ENCODE measurements at regions not wholly inside any gene's neighbourhood (a gene's known extent, or its start where the extent isn't known, plus 50 kb on each side); places are given as distances from the start of the nearest gene placed in this dataset.
"Not testable (repeated sequence)": the region's sequence is repeated elsewhere in the genome, so short reads cannot be mapped to it uniquely, and the experiment has no call there.

DNA sequence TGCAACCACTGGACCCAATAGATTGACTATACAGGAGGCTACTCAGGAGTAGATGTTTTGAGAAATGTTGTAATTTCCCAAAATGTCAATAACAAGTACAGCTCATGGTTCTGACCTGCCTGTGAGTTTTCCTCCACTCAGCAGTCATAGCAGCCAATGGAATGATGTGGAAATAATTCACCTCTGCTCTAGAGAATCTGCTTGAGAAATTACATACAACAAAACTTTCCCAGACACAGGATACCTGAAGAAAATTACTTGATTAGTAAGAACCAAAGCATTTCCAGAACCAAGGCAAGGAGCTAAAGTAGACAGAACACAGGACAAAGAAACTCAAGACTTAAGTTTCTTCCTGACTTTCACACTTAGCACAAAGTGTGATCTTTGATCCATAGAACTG lies 218.9 kb upstream of the SETMAR start:
- no peaks in the 10 kb centered on the region for H3K27me3 ChIP-seq
- no peak for DNase-seq
- no peaks in the 10 kb centered on the region for H3K9me3 ChIP-seq
- no peak overlapping the region for H3K4me3 ChIP-seq
- H3K4me1 ChIP-seq = no peaks in the 10 kb centered on the region
- H3K27ac ChIP-seq = no peak overlapping the region
- TF ChIP-seq POLR2AphosphoS5 (IDR thresholded peaks at IDR 0.05) = no peak
- TF ChIP-seq, protein P1, sequence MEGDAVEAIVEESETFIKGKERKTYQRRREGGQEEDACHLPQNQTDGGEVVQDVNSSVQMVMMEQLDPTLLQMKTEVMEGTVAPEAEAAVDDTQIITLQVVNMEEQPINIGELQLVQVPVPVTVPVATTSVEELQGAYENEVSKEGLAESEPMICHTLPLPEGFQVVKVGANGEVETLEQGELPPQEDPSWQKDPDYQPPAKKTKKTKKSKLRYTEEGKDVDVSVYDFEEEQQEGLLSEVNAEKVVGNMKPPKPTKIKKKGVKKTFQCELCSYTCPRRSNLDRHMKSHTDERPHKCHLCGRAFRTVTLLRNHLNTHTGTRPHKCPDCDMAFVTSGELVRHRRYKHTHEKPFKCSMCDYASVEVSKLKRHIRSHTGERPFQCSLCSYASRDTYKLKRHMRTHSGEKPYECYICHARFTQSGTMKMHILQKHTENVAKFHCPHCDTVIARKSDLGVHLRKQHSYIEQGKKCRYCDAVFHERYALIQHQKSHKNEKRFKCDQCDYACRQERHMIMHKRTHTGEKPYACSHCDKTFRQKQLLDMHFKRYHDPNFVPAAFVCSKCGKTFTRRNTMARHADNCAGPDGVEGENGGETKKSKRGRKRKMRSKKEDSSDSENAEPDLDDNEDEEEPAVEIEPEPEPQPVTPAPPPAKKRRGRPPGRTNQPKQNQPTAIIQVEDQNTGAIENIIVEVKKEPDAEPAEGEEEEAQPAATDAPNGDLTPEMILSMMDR (IDR thresholded peaks at IDR 0.05) = no peak
- TF ChIP-seq POLR2A (IDR thresholded peaks at IDR 0.05) = no peak
- no peak for TF ChIP-seq EP300 (IDR thresholded peaks at IDR 0.05; ENCODE audit: low read depth)
- intact Hi-C loops (cut with DNase I; ENCODE audit: low total_unique reads) = no loop called here
- no peaks in the 10 kb centered on the region for H3K36me3 ChIP-seq
- in situ Hi-C loops (cut with MboI; ENCODE audit: low pct_ligation_motif_present in 1 of 4, low pct_unique_long_range_greater_than_20kb in 1 of 4, low sequenced_read_pairs in 3 of 4) = no loop called here

DNA sequence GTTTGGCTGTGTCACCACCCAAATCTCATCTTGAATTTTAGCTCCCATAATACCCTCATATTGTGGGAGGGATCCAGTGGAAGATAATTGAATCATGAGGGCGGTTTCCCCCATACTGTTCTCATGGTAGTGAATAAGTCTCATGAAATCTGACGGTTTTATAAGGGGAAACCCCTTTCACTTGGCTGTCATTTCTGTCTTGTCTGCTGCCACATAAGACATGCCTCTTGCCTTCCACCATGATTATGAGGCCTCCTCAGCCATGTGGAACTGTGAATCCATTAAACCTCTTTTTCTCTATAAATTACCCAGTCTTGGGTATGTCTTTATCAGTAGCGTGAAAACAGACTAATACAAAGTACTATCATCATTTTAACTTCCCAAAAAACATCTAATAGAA lies 216.5 kb upstream of the SETMAR start:
- DNase-seq; H3K4me1 ChIP-seq; H3K27me3 ChIP-seq; H3K27ac ChIP-seq; H3K9me3 ChIP-seq; H3K36me3 ChIP-seq; in situ Hi-C loops (cut with MboI; ENCODE audit: low pct_ligation_motif_present in 1 of 4, low pct_unique_long_range_greater_than_20kb in 1 of 4, low sequenced_read_pairs in 3 of 4); H3K4me3 ChIP-seq; intact Hi-C loops (cut with DNase I; ENCODE audit: low total_unique reads): not testable (repeated sequence)
- WGBS, 2 donors (ENCODE audit: low coverage in 1 of 2) = 17 to 77% methylated on average over 1 to 3 of the region's 3 CpGs

DNA sequence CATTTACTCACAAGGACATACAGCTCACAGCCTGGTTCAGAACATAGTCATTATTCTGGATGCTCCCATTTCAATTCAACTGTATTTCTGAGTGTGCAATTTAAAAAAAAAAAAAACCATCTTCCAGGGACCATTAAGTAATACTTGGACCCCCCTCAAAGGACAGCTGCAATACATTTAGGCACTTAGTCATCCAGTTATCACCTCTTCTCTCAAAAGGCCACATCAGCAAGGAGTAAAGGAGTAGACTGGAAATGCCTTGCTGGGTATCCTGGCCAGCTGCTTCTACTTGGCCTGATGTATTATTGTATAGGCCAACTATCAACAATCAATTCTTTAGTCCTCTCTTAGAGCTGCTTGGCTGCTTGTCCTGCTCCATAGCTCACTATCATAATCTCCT lies 211.4 kb upstream of the SETMAR start:
- H3K27ac ChIP-seq = no peak overlapping the region
- no peaks in the 10 kb centered on the region for H3K36me3 ChIP-seq
- H3K4me1 ChIP-seq = no peaks in the 10 kb centered on the region
- DNase-seq = no peak
- intact Hi-C loops (cut with DNase I; ENCODE audit: low total_unique reads) = no loop called here
- no peaks in the 10 kb centered on the region for H3K9me3 ChIP-seq
- H3K4me3 ChIP-seq = no peak overlapping the region
- TF ChIP-seq, protein P1 (IDR thresholded peaks at IDR 0.05) = no peak
- TF ChIP-seq POLR2A (IDR thresholded peaks at IDR 0.05) (no peak), EP300 (IDR thresholded peaks at IDR 0.05; ENCODE audit: low read depth) (no peak), POLR2AphosphoS5 (IDR thresholded peaks at IDR 0.05) (no peak)
- no peaks in the 10 kb centered on the region for H3K27me3 ChIP-seq
- in situ Hi-C loops (cut with MboI; ENCODE audit: low pct_ligation_motif_present in 1 of 4, low pct_unique_long_range_greater_than_20kb in 1 of 4, low sequenced_read_pairs in 3 of 4) = no loop called here

DNA sequence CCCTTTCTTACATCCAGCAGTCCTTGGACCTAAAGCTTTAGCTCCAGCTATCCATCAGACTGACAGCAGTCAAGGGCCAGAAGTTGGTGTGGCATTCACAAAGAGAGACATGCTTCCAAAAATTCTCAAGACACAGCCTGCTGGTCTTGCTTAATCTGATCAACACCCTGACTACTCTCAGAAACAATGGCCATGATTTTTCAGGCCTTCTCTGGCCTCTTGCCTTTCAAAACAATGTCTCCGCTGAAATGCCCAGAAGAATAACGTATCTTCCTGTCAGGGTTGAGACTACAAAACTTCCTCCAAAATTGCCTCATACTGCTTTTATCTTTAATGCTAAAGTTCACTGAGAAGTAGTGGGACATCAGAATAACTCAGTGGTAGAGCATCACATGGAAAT lies 205.4 kb upstream of the SETMAR start:
- Histone ChIP-seq H3K36me3 (no peaks in the 10 kb centered on the region), H3K27ac (no peak overlapping the region), H3K4me1 (no peaks in the 10 kb centered on the region), H3K4me3 (no peak overlapping the region), H3K27me3 (no peaks in the 10 kb centered on the region), H3K9me3 (peaks cover 5 to 7% of the 10 kb centered on the region in 2 donors)
- DNase-seq = no peak
- WGBS, 2 donors (ENCODE audit: low coverage in 1 of 2) = 89 to 100% methylated on average over 2 of the region's 2 CpGs
- in situ Hi-C loops (cut with MboI; ENCODE audit: low pct_ligation_motif_present in 1 of 4, low pct_unique_long_range_greater_than_20kb in 1 of 4, low sequenced_read_pairs in 3 of 4) (no loop called here), intact Hi-C loops (cut with DNase I; ENCODE audit: low total_unique reads) (no loop called here)
- TF ChIP-seq EP300 (IDR thresholded peaks at IDR 0.05; ENCODE audit: low read depth) (no peak), POLR2A (IDR thresholded peaks at IDR 0.05) (no peak), POLR2AphosphoS5 (IDR thresholded peaks at IDR 0.05) (no peak)
- TF ChIP-seq, protein P1 (IDR thresholded peaks at IDR 0.05) = no peak

DNA sequence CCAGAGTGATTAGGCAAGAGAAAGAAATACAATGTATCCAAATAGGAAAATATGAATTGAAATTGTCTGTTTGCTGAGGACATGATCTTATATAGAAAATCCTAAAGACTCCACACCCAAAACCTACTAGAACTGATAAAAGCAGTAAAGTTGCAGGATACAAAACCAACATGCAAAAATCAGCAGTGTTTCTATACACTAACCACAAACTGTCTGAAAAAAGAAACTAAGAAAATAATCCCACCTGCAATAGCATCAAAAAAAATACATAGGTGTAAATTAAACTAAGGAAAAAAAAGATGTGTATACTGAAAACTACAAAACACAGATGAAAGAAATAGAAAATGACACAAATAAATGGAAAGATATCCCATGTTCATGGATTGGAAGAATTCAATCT lies 203.6 kb upstream of the SETMAR start:
- Histone ChIP-seq H3K4me3 (no peak overlapping the region), H3K27me3 (no peaks in the 10 kb centered on the region), H3K9me3 (peaks cover 5 to 7% of the 10 kb centered on the region in 2 donors), H3K36me3 (no peaks in the 10 kb centered on the region), H3K4me1 (no peaks in the 10 kb centered on the region), H3K27ac (no peak overlapping the region)
- in situ Hi-C loops (cut with MboI; ENCODE audit: low pct_ligation_motif_present in 1 of 4, low pct_unique_long_range_greater_than_20kb in 1 of 4, low sequenced_read_pairs in 3 of 4) (no loop called here), intact Hi-C loops (cut with DNase I; ENCODE audit: low total_unique reads) (loop anchor here (2.0 kb wide), 1 partner anchor 23 kb away; no protein-coding TSS in a partner anchor)
- DNase-seq = no peak
- TF ChIP-seq EP300 (IDR thresholded peaks at IDR 0.05; ENCODE audit: low read depth) = no peak
- TF ChIP-seq, protein P1 (IDR thresholded peaks at IDR 0.05) = no peak
- no peak for TF ChIP-seq POLR2AphosphoS5 (IDR thresholded peaks at IDR 0.05)
- no peak for TF ChIP-seq POLR2A (IDR thresholded peaks at IDR 0.05)

Data from transverse colon (tissue), 4 donors.